22Rv1 (cell line): ENCODE measurements at regions not wholly inside any gene's neighbourhood (a gene's known extent, or its start where the extent isn't known, plus 50 kb on each side); places are given as distances from the start of the nearest gene placed in this dataset.

Experiments used
- H3K27ac ChIP-seq: fragments of 450-650 bp; 2 replicates; pipeline ENCODE4 v1.5.1; 2017
- CTCF ChIP-seq: fragments of 450-650 bp; IDR thresholded peaks from 2 replicates; pipeline ENCODE4 v1.5.1; 2017; ENCODE audit warnings: mild to moderate bottlenecking
- ZFX ChIP-seq: fragments of 450-650 bp; IDR thresholded peaks from 2 replicates; pipeline ENCODE4 v1.6.1; 2017; ENCODE audit warnings: antibody characterized with exemption, borderline replicate concordance

- TF ChIP-seq ZFX = no peak
- no peak for TF ChIP-seq CTCF
- no peak overlapping the region for H3K27ac ChIP-seq
These were observed 198.9 kb upstream of the ARSJ start for GRCh38 chr4:114178392-114178791.

- TF ChIP-seq CTCF = peak; percentile 45
- TF ChIP-seq ZFX = no peak
- H3K27ac ChIP-seq = no peak overlapping the region
These were observed 201.0 kb upstream of the ARSJ start for GRCh38 chr4:114180481-114180880.

GRCh38 chr4:114184901-114185300, 205.5 kb upstream of the ARSJ start:
- no peak for TF ChIP-seq ZFX
- H3K27ac ChIP-seq = no peak overlapping the region

- TF ChIP-seq ZFX = no peak
- no peak for TF ChIP-seq CTCF
- H3K27ac ChIP-seq = peak overlapping the region; percentile 42
These were observed 208.1 kb upstream of the ARSJ start for GRCh38 chr4:114187592-114187991.

GRCh38 chr4:114191496-114191895, 212.0 kb upstream of the ARSJ start:
- no peak overlapping the region for H3K27ac ChIP-seq
- no peak for TF ChIP-seq CTCF
- TF ChIP-seq ZFX = no peak

- no peak for TF ChIP-seq ZFX
- no peak overlapping the region for H3K27ac ChIP-seq
These were observed 213.4 kb upstream of the ARSJ start for GRCh38 chr4:114192854-114193253.

GRCh38 chr4:114193624-114194399, 214.4 kb upstream of the ARSJ start:
- H3K27ac ChIP-seq = no peak overlapping the region
- no peak for TF ChIP-seq CTCF
- no peak for TF ChIP-seq ZFX

GRCh38 chr4:114196606-114197005, 217.2 kb upstream of the ARSJ start:
- no peak for TF ChIP-seq ZFX
- no peak for TF ChIP-seq CTCF
- H3K27ac ChIP-seq = no peak overlapping the region
